A673 (cell line): ENCODE measurements at regions not wholly inside any gene's neighbourhood (a gene's known extent, or its start where the extent isn't known, plus 50 kb on each side); places are given as distances from the start of the nearest gene placed in this dataset.

Experiments
- BruUV-seq: library from RNA; stranded (reverse); fragments of 400-500 nt; replicated peaks from 2 replicates; lab custom pipeline; 2021; lab: Mats Ljungman, UMichigan
- CTCF ChIA-PET: fragments of 300-600 bp; sonication (Branson Sonifier 250); formaldehyde crosslinking; loops from one replicate; lab custom pipeline; 2022; ENCODE audit warnings: antibody characterized with exemption; lab: Charles Lee
- POLR2A ChIA-PET: fragments of 300-600 bp; sonication (Branson Sonifier 250); formaldehyde crosslinking; loops from one replicate; lab custom pipeline; 2022; ENCODE audit warnings: antibody characterized with exemption; ENCODE audit not compliant: low non-redundant PET; lab: Charles Lee
- DNase-seq: peaks from one replicate; pipeline ENCODE4 v3.0.0-alpha.2; 2015; ENCODE audit warnings: low spot score
- H3K27ac ChIP-seq: fragments of 200-600 bp; sonication (generic); 2 replicates; pipeline ENCODE4 v1.5.1; 2016; ENCODE audit warnings: mixed run types, low read depth, mild to moderate bottlenecking, mixed read lengths, antibody characterized with exemption, low read length; ENCODE audit not compliant: poor library complexity, severe bottlenecking
- H3K27me3 ChIP-seq: fragments of 200-600 bp; sonication (generic); replicated peaks from 2 replicates; pipeline ENCODE4 v1.6.1; 2017; ENCODE audit warnings: mixed run types, low read depth, mild to moderate bottlenecking, mixed read lengths, antibody characterized with exemption, low read length; ENCODE audit not compliant: insufficient read depth, poor library complexity
- H3K36me3 ChIP-seq: fragments of 200-600 bp; sonication (generic); 2 replicates; pipeline ENCODE4 v1.6.1; 2016; ENCODE audit warnings: mixed run types, mild to moderate bottlenecking, mixed read lengths, antibody characterized with exemption, low read length; ENCODE audit not compliant: insufficient read depth, poor library complexity, severe bottlenecking
- H3K4me1 ChIP-seq: fragments of 200-600 bp; sonication (generic); 2 replicates; pipeline ENCODE4 v1.6.1; 2017; ENCODE audit warnings: mixed run types, mild to moderate bottlenecking, mixed read lengths, antibody characterized with exemption, low read length; ENCODE audit not compliant: insufficient read depth, poor library complexity, severe bottlenecking
- H3K4me3 ChIP-seq: fragments of 200-600 bp; sonication (generic); 2 replicates; pipeline ENCODE4 v1.5.1; 2016; ENCODE audit warnings: low read depth, mixed run types, mild to moderate bottlenecking, mixed read lengths, low read length; ENCODE audit not compliant: poor library complexity, severe bottlenecking
- H3K9me3 ChIP-seq: fragments of 200-600 bp; sonication (generic); 2 replicates; pipeline ENCODE4 v1.6.1; 2016; ENCODE audit warnings: mixed run types, low read depth, mild to moderate bottlenecking, mixed read lengths, antibody characterized with exemption, low read length; ENCODE audit not compliant: poor library complexity, severe bottlenecking
- EZH2 ChIP-seq: fragments of 200-600 bp; sonication (generic); IDR thresholded peaks from 2 replicates; pipeline ENCODE4 v1.6.1; 2017; ENCODE audit warnings: borderline replicate concordance, low read depth, mild to moderate bottlenecking, mixed read lengths, antibody characterized with exemption, low read length; ENCODE audit not compliant: poor library complexity, severe bottlenecking
- intact Hi-C: fragments of 100-400 bp; cut with micrococcal nuclease; formaldehyde crosslinking; loops from one replicate; pipeline ENCODE4 v1.10.0; 2022; ENCODE audit not compliant: unreplicated experiment
- TF ChIP-seq, protein P1 (sequence below): fragments of 300-800, 200-600 bp; sonication (generic); conservative IDR thresholded peaks from 2 replicates; pipeline ENCODE4 v1.5.1; 2017; ENCODE audit warnings: low read depth, mild to moderate bottlenecking, antibody characterized with exemption, low read length, moderate library complexity, mixed read lengths

GRCh38 chr21:15441060-15441493 is 288.7 kb upstream of the USP25 start:
- TF ChIP-seq, protein P1, sequence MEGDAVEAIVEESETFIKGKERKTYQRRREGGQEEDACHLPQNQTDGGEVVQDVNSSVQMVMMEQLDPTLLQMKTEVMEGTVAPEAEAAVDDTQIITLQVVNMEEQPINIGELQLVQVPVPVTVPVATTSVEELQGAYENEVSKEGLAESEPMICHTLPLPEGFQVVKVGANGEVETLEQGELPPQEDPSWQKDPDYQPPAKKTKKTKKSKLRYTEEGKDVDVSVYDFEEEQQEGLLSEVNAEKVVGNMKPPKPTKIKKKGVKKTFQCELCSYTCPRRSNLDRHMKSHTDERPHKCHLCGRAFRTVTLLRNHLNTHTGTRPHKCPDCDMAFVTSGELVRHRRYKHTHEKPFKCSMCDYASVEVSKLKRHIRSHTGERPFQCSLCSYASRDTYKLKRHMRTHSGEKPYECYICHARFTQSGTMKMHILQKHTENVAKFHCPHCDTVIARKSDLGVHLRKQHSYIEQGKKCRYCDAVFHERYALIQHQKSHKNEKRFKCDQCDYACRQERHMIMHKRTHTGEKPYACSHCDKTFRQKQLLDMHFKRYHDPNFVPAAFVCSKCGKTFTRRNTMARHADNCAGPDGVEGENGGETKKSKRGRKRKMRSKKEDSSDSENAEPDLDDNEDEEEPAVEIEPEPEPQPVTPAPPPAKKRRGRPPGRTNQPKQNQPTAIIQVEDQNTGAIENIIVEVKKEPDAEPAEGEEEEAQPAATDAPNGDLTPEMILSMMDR, result no peak
- TF ChIP-seq EZH2, result no peak
- Histone ChIP-seq H3K9me3 (no peaks in the 10 kb centered on the region), H3K36me3 (no peaks in the 10 kb centered on the region), H3K4me1 (no peaks in the 10 kb centered on the region), H3K27me3 (no peaks in the 10 kb centered on the region), H3K4me3 (no peak overlapping the region), H3K27ac (no peak overlapping the region)
- CTCF ChIA-PET, result no interaction called here
- POLR2A ChIA-PET, result no interaction called here
- BruUV-seq, result no TSS peak
- intact Hi-C loops, result no loop called here
- DNase-seq, result no peak

- H3K9me3 ChIP-seq, result no peaks in the 10 kb centered on the region
- DNase-seq, result no peak
- H3K36me3 ChIP-seq, result no peaks in the 10 kb centered on the region
- H3K4me3 ChIP-seq, result no peak overlapping the region
- BruUV-seq, result no TSS peak
- ChIA-PET CTCF (no interaction called here), POLR2A (no interaction called here)
- intact Hi-C loops, result no loop called here
- TF ChIP-seq, protein P1, result no peak
- TF ChIP-seq EZH2, result no peak
- H3K27me3 ChIP-seq, result no peaks in the 10 kb centered on the region
- H3K27ac ChIP-seq, result no peak overlapping the region
- no peaks in the 10 kb centered on the region for H3K4me1 ChIP-seq
These were observed 287.8 kb upstream of the USP25 start for GRCh38 chr21:15441992-15442391.

GRCh38 chr21:15442743-15443469 is 286.9 kb upstream of the USP25 start:
- Histone ChIP-seq H3K4me1 (no peaks in the 10 kb centered on the region), H3K36me3 (no peaks in the 10 kb centered on the region), H3K4me3 (no peak overlapping the region), H3K27me3 (no peaks in the 10 kb centered on the region), H3K27ac (no peak overlapping the region), H3K9me3 (no peaks in the 10 kb centered on the region)
- ChIA-PET CTCF (no interaction called here), POLR2A (no interaction called here)
- BruUV-seq, result no TSS peak
- no peak for TF ChIP-seq EZH2
- TF ChIP-seq, protein P1, result no peak
- DNase-seq, result no peak
- intact Hi-C loops, result no loop called here
